ENCODE measurements at regions not wholly inside any gene's neighbourhood (a gene's known extent, or its start where the extent isn't known, plus 50 kb on each side); places are given as distances from the start of the nearest gene placed in this dataset.
"Not testable (repeated sequence)": the region's sequence is repeated elsewhere in the genome, so short reads cannot be mapped to it uniquely, and the experiment has no call there.

DNA sequence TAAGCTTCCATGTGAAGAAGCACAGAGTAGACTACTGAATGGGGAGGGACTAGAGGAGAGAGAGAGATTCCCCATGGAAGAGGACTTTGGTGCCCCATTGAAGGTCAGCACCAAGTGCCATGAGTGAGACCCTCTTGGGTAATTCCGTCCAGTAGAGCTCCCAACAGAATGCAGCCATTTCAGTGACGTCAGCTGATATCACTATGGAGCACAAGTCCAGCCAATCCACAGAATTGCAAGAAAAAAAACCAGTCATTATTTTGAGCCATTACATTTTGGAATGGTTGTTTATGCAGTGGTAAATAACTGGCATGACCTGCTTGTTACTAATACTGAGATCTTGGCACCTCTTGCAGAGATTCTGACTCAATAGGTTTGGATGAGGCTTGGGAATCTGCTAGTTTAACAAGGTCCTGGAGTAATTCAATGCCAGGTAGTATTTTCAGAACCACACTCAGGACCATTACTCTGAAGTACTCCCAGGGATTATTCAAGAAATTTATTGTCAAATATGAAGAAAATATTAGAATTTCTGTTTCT is 52.6 kb upstream of the SP8 start:
- DNase-seq: no peak

DNA sequence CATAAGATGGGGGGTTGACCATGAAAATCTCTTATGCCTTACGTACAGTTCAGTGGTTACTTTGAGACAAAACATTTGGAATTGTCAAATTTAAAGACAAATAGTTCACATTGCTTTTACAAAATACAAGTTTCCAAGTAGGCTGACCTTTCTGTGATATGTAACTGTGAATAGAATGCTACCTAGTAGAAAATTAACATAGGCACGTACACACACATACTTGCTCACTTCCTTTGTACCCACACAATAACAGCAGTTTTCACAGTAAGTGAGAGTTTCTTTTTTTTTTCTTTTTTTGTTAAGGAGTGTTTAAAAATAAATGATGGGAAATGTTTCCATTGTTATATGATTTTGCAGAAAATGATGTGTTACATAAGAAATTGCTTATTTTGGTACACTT is 53.3 kb upstream of the SP8 start:
- DNase-seq: no peak

DNA sequence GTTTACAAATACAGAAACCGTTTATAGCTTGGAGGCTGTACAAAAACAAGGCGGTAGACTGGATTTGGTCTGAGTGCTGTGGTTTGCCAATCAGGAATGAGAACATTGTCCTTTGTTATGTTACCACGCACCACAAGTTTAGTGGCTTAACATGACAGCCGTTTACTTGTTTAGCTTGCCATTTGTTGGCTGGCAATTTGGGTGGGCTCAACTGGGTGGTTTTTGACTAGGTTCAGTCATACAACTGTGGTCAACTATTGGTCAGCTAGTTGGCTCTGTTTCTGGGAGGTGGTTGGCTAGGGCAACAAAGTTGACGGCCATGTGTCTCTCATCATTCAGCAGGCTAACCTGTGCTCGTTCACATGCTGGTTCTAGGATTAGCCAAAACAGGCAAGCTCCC is 60.1 kb upstream of the SP8 start:
- no peak for DNase-seq

DNA sequence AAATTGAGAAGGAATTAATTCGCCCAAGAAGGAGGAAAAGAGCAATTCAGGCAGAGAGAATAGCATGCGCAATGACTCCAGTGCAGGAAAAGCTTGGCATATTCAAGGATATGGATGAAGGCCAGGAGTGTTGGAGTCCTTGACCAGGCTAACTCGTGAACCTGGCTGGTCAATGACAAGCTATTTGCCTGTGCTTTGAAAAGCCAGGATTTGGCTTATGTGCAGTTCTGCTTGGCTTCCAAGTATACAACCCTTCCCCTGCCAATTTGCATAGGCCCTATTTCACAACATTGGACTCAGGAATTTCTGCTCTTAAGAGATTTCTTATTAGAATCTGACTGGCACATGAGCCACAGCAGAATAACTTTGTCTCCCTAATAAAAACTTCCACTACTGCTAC is 72.3 kb upstream of the SP8 start:
- DNase-seq: no peak

DNA sequence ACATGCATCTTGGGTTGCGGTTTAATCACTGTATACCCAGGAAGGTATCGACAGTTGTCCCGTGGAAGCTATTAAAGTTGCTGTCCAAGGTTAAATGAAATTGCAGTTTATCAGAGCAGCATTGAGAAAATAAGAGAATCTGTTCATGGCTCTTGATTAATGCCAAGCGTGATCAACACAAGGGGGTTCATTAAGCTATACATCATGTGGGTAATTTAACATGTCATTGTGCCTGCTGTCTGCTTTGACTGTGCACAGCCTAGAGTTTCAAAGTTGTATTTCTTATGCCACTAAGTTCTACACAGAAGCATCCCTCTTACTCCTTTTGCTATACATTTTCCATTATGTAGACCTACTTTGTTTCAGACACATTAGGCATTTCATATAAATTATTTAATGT is 74.8 kb upstream of the SP8 start:
- peak; percentile 85 for DNase-seq

DNA sequence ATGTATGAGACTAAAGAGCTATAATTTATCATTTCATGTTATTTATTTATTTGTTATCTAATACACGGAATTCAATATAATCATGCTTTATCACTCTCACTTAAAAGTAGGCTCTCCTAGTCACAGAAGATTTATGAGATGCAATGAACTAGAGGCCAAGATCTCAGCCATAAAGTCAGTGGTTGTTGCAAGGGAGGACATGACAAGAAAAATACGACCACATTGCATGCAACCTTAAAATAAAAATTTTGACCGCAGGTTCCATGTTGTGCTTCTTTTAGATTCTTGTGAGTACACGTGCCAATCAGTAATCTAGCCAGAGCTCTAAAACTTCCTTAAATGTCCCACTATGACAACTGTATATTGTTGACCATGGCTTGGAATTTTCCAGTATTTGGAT is 75.9 kb upstream of the SP8 start:
- no peak for DNase-seq

DNA sequence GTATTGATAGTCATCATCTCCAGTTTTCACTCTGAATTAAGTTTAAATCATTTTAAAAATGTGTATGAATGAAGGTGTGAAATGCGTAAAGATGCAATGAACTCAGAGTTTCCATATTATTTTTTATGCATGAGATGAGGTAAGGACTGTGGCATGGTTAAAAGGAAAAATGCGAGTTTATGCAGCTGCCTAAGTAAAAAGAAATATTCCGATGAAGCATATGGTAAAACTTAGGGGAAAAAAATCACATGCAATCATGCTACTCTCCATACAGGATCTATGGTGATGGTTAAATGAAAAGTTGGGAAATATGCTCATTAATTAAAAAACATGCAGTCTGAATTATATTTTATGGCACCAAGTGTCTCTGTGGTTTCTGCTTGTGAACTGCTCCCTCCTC is 77.5 kb upstream of the SP8 start:
- no peak for DNase-seq

DNA sequence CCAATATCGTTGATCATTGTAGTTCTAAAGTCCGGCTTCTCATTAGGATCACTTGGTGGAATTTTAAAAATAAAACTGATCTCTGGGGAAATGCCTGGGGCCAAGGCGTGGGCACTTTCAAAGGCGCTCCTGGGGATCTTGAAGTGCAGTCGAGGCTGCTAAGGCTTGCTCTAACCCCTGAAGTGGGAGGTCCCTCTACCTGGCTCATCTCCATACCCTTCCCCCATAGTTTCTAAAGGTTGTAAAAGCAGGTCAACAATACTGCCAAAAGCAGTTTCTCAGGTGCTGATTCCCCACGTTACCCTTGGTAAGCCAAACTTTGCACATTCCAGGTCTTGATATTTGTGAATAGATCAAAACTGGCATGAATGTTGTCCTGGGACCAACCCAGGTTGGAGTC is 79.0 kb upstream of the SP8 start:
- no peak for DNase-seq

DNA sequence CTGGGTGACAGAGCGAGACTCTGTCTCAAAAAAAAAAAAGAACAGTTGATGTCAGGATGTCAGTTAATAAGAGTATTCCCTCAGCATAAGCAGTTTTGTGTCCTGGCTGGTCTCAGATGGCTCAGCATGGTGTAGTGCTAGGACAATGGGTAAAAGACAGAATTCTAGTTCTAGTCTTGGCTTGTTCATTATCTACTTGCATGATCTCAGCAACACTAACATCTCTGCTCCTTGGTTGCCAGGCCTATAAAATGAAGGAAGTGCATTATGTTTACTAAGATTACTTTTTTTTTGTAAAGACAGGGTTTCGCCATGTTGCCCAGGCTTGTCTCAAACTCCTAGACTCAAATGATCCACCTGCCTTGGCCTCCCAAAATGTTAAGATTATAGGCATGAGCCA is 84.3 kb upstream of the SP8 start:
- DNase-seq: no peak

DNA sequence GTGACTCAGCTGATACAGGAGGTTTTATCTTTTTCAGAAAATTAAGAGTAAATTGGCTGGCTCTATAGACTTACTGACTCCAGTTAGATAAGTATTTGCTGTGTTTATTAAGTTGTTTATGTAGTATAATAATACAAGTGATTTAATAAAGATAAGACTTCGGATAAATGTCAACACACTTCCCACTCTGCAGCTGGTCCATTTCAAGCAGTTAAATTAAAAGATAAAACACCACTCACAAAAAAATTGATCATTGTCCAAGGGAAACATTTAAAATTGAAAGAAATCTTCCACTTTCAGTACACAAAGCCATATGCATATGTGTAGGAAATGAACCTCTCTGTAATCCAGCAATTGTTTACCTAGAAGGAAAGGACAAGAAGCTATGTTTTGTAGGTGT is 106.1 kb upstream of the SP8 start:
- DNase-seq: peak; percentile 66

DNA sequence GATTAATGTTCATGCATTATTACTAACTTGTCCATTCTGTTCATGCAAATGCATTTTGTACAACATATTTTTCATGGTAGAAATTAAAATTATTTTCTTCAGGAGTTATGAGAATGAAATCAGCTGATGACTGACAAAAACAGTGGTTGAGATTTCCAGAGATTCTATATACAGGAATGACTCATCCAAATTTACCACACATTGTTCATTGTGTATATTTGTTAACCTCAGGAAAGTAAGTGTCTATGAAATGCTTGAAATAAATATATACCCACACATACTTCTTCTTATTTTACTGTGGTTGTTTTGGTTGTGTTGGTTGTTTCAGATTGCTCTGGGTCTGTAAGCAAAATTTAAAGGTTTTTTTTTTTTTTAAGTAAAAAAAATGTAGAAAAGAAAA is 108.1 kb upstream of the SP8 start:
- DNase-seq: no peak

DNA sequence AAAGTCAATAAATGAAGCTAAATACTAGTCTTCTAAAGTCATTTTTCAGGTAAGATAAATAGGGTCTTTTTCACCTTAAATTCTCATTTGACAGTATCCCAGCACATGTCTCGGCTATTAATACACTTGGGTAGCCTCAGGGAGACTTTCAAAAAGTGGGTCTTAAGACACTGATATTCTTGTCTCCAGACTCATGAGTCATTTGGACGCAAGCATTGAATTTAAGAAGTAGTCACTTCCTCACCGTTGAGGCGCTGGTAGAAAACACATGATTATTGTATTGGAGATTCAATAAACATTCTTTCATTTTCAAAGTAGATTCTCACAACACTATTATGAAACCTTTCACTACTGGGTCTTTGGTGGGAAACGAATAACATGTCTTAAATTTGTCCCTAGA is 108.9 kb upstream of the SP8 start:
- DNase-seq: no peak

DNA sequence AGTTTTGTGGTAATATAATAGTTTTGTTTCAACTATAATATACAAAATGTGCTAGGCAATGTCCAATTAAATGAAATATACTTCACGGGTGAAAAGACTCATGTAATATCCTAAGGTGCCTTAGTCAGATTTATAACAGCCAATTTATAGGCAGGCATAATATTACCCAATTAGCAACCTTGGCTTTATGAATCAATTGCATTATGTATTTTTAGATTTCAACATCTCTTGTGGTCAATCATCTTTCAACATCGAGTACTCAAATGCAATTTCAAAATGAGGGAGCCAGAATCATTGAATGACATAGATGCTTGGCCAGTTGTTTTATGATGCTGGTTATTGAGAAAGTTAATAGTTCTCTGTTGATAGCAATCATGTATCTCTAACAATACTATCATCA is 110.3 kb upstream of the SP8 start:
- no peak for DNase-seq

DNA sequence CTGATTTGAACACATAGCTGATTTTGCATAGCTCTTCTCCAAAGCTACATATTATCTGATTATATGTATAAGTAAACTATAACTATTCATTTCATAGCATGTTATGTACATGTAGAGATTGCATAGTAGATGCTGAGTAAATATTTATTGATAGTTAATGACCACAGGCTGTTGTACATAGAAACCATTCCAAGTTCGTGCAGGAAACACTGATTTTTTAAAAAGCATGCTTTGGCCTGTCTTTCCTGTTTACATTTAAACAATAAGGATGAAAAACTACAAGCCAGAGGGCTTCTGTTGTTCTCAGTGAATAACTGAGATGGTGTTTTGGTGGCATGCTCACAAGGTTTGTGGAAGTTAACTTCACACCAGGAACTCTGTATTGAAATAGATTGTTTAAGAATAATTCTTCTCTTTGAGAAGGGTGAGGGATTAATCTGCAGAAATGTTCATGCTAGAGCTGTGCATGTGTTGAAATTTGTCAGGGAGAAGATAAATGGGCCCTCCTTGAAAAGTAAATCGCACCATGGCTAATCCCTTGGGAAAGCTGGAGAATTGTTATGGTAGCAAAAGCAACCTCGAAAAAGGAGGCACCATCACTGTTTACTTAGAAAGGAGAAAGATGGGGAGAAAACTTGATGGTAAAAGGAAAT is 120.2 kb upstream of the SP8 start:
- DNase-seq: peak; percentile 85

DNA sequence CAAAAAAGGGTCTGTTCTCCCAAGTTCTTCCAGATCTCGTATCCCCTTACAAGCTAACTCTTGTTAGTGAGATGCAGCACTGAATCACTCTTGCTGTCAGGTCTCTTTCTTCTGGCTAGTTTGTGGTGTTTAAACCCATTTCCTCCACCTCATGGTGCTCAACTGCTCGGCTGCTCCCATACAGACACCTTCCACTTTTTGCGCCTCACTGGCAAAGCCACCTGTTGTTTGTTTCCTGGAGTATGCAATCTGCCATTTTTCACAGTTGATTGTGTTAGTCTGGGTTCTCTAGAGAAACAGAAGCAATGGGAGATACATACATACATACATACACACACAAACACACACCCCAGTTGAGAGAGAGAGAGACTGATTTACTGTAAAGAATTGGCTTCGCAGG is 124.4 kb upstream of the SP8 start:
- peak; percentile 48 for DNase-seq

DNA sequence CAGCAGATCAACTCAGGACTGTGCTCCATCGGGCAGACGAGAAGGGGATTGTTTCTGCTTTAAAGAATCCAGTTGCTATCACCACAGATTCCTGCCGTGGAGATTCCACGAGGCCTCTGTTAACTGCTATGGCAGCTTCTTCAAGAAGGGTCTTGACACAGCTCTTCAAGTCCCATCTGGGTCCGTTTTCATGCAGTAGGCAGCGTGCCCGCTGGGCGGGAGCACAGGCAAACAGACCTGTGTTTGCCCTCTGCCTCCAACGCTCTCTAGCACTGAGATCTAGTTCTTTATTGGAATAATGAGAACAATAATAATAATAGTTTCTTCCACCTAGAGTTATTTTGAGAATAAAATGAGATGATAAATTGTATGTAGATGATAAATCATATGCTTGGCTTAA is 127.2 kb upstream of the SP8 start:
- peak; percentile 61 for DNase-seq

DNA sequence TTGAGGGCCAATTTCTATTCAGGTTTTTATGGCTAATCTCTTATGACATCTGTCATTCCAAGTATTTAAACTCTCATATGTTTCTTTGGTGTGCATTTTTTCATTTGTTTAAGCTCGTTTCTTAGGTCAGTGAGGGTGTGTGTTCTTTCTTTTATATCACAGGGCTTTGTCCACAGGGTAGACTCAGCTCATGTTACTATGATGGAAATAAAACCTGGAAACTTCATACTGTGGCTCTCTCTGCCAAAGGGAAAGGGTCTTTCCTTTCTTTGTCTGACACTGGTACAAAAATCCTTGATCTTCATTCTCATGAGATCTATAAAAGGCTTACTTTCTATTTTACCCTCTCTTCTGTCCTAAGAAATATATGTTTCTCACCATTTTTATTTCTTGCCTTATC is 129.6 kb upstream of the SP8 start:
- peak; percentile 63 for DNase-seq

DNA sequence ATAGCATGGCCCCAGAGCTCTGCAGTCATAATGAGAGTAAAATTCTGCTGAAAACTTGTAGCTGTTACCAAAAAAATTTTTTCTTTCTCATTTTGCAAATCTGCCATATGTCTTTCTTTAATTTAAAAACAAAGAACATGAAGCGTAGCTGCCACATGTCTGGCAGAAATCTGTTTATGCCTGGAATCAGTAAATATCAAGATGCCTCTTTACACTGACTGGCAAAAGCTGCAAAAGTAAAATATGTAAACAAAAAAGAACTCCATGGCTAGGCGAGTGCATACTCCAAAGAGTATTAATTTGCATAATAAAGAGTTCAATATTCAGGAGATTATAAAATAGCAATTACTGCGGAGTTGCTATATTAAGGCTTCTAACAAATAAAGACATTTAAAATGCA is 130.9 kb upstream of the SP8 start:
- no peak for DNase-seq

DNA sequence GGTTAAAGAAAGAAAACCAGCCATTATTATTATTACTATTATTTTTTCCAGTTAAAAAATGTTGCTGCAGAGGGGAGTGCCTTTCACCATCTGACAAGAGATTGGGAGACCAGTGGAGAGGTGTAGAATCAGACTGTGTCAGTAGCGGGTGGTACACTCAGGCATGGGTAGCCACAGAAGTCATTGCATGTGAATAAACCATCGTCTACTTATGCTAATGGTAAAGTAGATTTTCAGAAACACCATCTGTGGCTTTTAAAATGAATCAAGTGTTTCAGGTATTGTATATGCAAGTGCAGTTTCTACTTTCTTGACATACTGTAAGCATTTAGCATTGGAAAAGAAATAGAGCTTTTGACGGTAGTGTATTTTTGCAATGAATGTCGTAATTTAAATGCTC is 131.5 kb upstream of the SP8 start:
- no peak for DNase-seq

DNA sequence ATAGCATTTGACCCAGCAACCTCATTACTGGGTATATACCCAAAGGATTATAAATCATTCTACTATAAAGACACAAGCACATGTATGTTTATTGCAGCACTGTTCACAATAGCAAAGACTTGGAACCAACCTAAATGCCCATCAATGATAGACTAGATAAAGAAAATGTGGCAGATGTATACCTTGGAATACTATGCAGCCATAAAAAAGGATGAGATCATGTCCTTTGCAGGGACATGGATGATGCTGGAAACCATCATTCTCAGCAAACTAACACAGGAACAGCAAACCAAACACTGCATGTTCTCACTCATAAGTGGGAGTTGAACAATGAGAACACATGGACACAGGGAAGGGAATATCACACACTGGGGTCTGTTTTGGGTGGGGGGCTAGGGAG is 140.5 kb upstream of the SP8 start:
- not testable (repeated sequence) for DNase-seq

DNA sequence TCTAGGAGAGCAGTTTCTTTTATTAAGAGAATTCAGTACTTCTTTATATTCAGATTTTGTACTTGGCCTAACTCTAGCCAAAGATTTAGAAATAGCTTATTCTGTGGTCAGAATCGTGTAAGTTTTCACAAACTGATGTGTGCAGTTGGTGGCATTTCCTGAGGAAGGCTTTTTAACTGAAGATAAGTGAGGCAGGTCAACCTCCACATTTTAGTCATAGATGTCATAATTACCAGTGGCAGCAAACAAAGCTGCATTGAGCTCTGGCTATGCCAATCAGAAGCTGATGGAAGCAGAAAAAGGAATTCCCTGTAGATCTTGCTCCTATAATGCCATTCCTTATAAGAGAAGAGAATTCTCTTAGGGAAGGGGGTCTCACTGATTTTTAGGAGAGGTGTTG is 141.3 kb upstream of the SP8 start:
- peak; percentile 49 for DNase-seq

DNA sequence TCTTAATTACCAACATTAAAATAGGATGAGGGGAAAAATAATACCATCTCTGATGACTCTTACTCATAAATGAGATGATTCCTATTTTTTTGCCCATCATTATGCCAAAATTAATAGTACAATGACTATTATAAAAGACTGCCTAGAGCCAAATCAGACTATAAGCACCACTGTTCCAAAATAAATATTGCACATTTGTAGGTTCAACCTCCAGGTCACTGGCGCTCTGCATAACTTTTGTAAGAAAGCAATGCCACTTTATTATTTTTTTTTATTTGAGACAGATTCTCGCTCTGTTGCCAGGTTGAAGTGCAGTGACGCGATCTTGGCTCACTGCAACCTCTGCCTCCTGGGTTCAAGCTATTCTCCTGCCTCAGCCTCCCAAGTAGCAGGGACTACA is 142.5 kb upstream of the SP8 start:
- DNase-seq: peak; percentile 34

DNA sequence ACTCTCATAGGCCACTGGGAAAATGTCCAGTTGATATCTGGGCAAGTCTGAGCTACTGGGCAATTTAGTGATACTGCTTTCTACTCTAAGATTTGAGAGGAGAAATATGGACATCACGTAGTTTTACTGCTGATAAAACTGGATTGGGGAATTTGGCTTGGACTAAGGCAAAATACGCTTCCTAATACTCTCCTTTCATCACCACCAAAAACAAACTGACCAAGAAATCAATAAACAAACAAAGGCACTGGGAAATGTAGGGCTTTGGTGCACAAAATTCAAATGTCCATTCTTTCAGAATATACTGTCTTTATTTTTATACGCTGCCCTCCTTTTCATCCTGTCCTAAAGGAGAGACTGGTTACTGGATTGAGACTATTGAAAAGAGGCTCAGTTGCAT is 145.1 kb upstream of the SP8 start:
- no peak for DNase-seq

DNA sequence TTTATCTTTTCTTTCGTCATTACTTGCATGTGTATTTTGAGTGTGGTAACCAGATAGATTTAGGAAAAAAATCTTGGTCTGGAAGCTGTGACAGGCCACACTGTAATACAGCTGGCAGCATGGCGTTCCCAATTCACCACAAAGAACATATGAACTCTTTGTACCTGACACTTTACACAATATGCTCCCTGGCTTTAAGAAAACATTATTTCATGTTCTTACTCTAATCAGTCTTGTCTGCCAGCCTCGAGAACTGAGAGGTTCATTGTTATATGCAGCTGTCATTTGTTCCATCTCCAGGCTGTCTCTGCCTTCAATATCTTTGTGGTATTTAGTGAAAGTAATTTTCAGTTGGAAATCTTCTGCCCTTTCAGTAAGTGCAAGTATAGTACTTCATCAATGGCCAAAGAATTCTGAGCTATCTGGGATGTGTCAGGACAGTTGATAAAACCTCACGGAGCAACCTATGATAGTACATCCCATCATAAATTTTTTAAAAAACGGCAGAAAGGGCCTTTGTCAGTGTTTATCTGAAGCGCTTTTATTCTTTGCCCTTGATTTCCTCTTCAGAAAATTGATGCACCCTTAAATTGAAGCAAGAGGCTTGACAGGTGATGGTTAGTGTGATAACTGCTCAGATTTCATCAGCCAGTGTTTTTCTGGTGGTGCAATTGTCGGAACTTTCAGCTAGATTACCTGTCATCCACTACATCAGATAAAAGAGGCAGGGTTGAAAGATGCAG is 146.3 kb upstream of the SP8 start:
- no peak for DNase-seq

DNA sequence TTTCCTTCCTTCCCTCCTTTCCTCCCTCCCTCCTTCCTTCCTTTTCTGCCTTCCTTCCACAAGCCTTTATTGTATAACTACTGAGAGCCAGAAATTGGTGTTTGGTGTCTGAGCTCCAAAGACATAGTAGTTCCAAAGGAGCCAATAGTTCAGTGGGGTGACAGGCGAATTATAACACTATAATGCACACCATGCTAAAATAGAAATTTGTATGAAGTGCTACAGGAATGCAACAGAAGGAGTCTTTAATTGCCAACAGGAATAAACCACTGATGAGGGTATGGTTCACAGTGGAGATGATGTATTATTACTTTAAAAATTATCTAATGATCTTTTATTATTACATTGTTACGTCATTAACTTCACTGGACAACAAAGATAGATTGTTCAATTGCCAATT is 158.8 kb upstream of the SP8 start:
- no peak for DNase-seq
